C4-2B (cell line): ENCODE measurements at regions not wholly inside any gene's neighbourhood (a gene's known extent, or its start where the extent isn't known, plus 50 kb on each side); places are given as distances from the start of the nearest gene placed in this dataset.
"Not testable (repeated sequence)": the region's sequence is repeated elsewhere in the genome, so short reads cannot be mapped to it uniquely, and the experiment has no call there.

Experiments
- CTCF ChIP-seq: fragments of 450-650 bp; conservative IDR thresholded peaks from 2 replicates; pipeline ENCODE4 v1.5.1; 2017; ENCODE audit warnings: mild to moderate bottlenecking
- ZFX ChIP-seq: fragments of 450-650 bp; IDR thresholded peaks from 2 replicates; pipeline ENCODE4 v1.6.1; 2017

- not testable (repeated sequence) for TF ChIP-seq CTCF, ZFX
These were observed 1711.3 kb downstream of the KHDRBS2 start for GRCh38 chr6:60574723-60575122.
